ENCODE measurements at regions not wholly inside any gene's neighbourhood (a gene's known extent, or its start where the extent isn't known, plus 50 kb on each side); places are given as distances from the start of the nearest gene placed in this dataset.

DNA sequence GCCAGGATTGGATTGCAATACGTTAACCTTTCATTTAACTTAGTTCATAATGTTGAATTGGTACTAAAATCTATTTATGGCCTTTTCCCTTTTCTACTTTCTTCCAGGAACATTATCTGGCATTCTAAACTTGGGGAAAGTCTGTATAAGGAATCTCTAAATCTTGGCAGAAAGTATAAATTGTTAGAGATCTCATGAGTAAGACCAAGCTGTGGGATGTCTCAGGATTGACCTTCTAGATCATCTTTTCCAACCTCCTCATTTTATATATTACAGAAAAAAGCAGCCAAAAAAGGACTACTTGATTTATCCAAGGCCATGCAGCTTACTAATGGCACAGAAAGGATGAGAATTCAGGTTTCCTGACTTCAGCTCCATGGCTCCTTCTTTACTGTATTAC lies 598.3 kb downstream of the INHBA start:
- no peak overlapping the region for H4K8ac ChIP-seq (ENCODE audit: extremely low read depth, insufficient read depth, low read length)
- CTCF ChIA-PET (ENCODE audit: partially characterized antibody), result interaction anchor here (0.6 kb wide), 1 partner anchor 211 kb away, joined by 3 read pairs; no protein-coding TSS in a partner anchor
- POLR2A ChIA-PET (ENCODE audit: partially characterized antibody), result no interaction called here
- H2BK12ac ChIP-seq (ENCODE audit: low read depth, low read length), result no peak overlapping the region
- H3K27me3 ChIP-seq (replicated peaks in 1 of 4; ENCODE audit: control insufficient read depth in 3 of 4, extremely low read depth in 1 of 4, insufficient read depth in 3 of 4, low read length in 3 of 4), result peaks cover 0 to 1% (median 0%) of the 10 kb centered on the region in 4 experiments; a peak in 1 of 7 replicates
- no peak overlapping the region for H3K4me2 ChIP-seq (ENCODE audit: insufficient read depth in 1 of 2, low read depth in 2 of 2, low read length in 2 of 2)
- H2BK20ac ChIP-seq (ENCODE audit: low read length), result no peak overlapping the region
- H3K9me3 ChIP-seq (ENCODE audit: insufficient read depth in 2 of 2, low read depth in 1 of 2, low read length in 1 of 2), result no peaks in the 10 kb centered on the region
- H3K79me2 ChIP-seq (ENCODE audit: control insufficient read depth in 1 of 2, insufficient read depth in 2 of 2, low read length in 2 of 2), result no peaks in the 10 kb centered on the region
- no peaks in the 10 kb centered on the region for H3K79me1 ChIP-seq (ENCODE audit: low read depth, low read length)
- H4K5ac ChIP-seq (ENCODE audit: insufficient read length, low read depth, low read length), result no peak overlapping the region
- WGBS, 2 experiments (ENCODE audit: extremely low coverage in 1 of 2, insufficient coverage in 1 of 2, insufficient read length in 1 of 2, insufficient replicate concordance in 2 of 2, low coverage in 1 of 2, low lambda C conversion rate in 2 of 2, missing lambda C conversion rate in 1 of 2), result 86% methylated on average over 1 of the region's 1 CpG; no CpG with 5 or more reads in 1 of the 2 experiments
- FAIRE-seq, result no peak
- H3K56ac ChIP-seq (replicated peaks; ENCODE audit: insufficient read length, low read depth, low read length), result no peak overlapping the region
- no peak overlapping the region for H3K9ac ChIP-seq (replicated peaks in 1 of 4; ENCODE audit: extremely low read depth in 1 of 4, low read depth in 3 of 4, low read length in 3 of 4)
- DNase-seq (ENCODE audit: low read depth in 1 of 2, low spot score in 2 of 2), result no peak
- no peaks in the 10 kb centered on the region for H4K20me1 ChIP-seq (replicated peaks in 1 of 2; ENCODE audit: control insufficient read depth in 1 of 2, insufficient read depth in 2 of 2, low read length in 2 of 2)
- H2AK5ac ChIP-seq (ENCODE audit: low read depth, low read length), result no peak overlapping the region
- no peaks in the 10 kb centered on the region for H3K4me1 ChIP-seq (replicated peaks in 1 of 4; ENCODE audit: control insufficient read depth in 3 of 4, insufficient read depth in 4 of 4, low read length in 3 of 4)
- no peak overlapping the region for H3K4me3 ChIP-seq (ENCODE audit: extremely low read depth in 1 of 4, insufficient read depth in 2 of 4, low read depth in 3 of 4, low read length in 4 of 4)
- no peaks in the 10 kb centered on the region for H3K23me2 ChIP-seq (ENCODE audit: low read depth, low read length)
- no peak overlapping the region for H3K18ac ChIP-seq (ENCODE audit: extremely low read depth, low read length)
- H4K91ac ChIP-seq (replicated peaks; ENCODE audit: insufficient read length, low read length), result no peak overlapping the region
- no peak overlapping the region for H2BK15ac ChIP-seq (ENCODE audit: low read length)
- no peak overlapping the region for H3K14ac ChIP-seq (ENCODE audit: insufficient read length)
- no peak overlapping the region for H3K27ac ChIP-seq (ENCODE audit: low read depth, low read length)
- H2BK120ac ChIP-seq (replicated peaks; ENCODE audit: low read depth, low read length), result no peak overlapping the region
- H2AFZ ChIP-seq (ENCODE audit: low read length), result no peak overlapping the region
- no peaks in the 10 kb centered on the region for H3K36me3 ChIP-seq (ENCODE audit: control insufficient read depth in 2 of 4, insufficient read depth in 4 of 4, low read length in 3 of 4)
- no peak overlapping the region for H3K4ac ChIP-seq (replicated peaks; ENCODE audit: insufficient read length, low read depth, low read length)
- H2BK5ac ChIP-seq (ENCODE audit: low read depth, low read length), result no peak overlapping the region
- no peak overlapping the region for H3K23ac ChIP-seq (ENCODE audit: insufficient read length)
- no peak for TF ChIP-seq EZH2 (IDR thresholded peaks at IDR 0.05; ENCODE audit: low read depth, low read length, severe bottlenecking)
- no peak for TF ChIP-seq RNF2 (IDR thresholded peaks at IDR 0.05; ENCODE audit: borderline replicate concordance, low read depth, low read length, missing control alignments, poor library complexity, severe bottlenecking)
- TF ChIP-seq CBX8 (IDR thresholded peaks at IDR 0.05; ENCODE audit: borderline replicate concordance, low read depth, low read length), result no peak
- TF ChIP-seq HDAC6 (IDR thresholded peaks at IDR 0.05; ENCODE audit: low read depth, low read length), result no peak
- no peak for TF ChIP-seq KDM5A (IDR thresholded peaks at IDR 0.05; ENCODE audit: low read length)
- no peak for TF ChIP-seq JUND (IDR thresholded peaks at IDR 0.05; ENCODE audit: low read length)
- no peak for TF ChIP-seq SAP30 (IDR thresholded peaks at IDR 0.05; ENCODE audit: insufficient read depth, insufficient replicate concordance, low read length)
- no peak for TF ChIP-seq YY1 (IDR thresholded peaks at IDR 0.05; ENCODE audit: low read depth, low read length)
- no peak for TF ChIP-seq RBBP5 (IDR thresholded peaks at IDR 0.05; ENCODE audit: borderline replicate concordance, low read depth, low read length)
- no peak for TF ChIP-seq TCF12 (IDR thresholded peaks at IDR 0.05; ENCODE audit: low read depth, low read length)
- TF ChIP-seq, protein P1, sequence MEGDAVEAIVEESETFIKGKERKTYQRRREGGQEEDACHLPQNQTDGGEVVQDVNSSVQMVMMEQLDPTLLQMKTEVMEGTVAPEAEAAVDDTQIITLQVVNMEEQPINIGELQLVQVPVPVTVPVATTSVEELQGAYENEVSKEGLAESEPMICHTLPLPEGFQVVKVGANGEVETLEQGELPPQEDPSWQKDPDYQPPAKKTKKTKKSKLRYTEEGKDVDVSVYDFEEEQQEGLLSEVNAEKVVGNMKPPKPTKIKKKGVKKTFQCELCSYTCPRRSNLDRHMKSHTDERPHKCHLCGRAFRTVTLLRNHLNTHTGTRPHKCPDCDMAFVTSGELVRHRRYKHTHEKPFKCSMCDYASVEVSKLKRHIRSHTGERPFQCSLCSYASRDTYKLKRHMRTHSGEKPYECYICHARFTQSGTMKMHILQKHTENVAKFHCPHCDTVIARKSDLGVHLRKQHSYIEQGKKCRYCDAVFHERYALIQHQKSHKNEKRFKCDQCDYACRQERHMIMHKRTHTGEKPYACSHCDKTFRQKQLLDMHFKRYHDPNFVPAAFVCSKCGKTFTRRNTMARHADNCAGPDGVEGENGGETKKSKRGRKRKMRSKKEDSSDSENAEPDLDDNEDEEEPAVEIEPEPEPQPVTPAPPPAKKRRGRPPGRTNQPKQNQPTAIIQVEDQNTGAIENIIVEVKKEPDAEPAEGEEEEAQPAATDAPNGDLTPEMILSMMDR (IDR thresholded peaks at IDR 0.05; ENCODE audit: control extremely low read depth in 1 of 3, insufficient read depth in 1 of 3, low read depth in 1 of 3, low read length in 3 of 3), result no peak
- no peak for TF ChIP-seq CHD2 (IDR thresholded peaks at IDR 0.05; ENCODE audit: low read length)
